ENCODE measurements at regions not wholly inside any gene's neighbourhood (a gene's known extent, or its start where the extent isn't known, plus 50 kb on each side); places are given as distances from the start of the nearest gene placed in this dataset.

- H3K27ac ChIP-seq: no peak overlapping the region
- DNase-seq: no peak
- H3K4me3 ChIP-seq (ENCODE audit: low read depth, low read length): no peak overlapping the region
- H3K36me3 ChIP-seq (replicated peaks): no peaks in the 10 kb centered on the region
- TF ChIP-seq, protein P1, sequence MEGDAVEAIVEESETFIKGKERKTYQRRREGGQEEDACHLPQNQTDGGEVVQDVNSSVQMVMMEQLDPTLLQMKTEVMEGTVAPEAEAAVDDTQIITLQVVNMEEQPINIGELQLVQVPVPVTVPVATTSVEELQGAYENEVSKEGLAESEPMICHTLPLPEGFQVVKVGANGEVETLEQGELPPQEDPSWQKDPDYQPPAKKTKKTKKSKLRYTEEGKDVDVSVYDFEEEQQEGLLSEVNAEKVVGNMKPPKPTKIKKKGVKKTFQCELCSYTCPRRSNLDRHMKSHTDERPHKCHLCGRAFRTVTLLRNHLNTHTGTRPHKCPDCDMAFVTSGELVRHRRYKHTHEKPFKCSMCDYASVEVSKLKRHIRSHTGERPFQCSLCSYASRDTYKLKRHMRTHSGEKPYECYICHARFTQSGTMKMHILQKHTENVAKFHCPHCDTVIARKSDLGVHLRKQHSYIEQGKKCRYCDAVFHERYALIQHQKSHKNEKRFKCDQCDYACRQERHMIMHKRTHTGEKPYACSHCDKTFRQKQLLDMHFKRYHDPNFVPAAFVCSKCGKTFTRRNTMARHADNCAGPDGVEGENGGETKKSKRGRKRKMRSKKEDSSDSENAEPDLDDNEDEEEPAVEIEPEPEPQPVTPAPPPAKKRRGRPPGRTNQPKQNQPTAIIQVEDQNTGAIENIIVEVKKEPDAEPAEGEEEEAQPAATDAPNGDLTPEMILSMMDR (IDR thresholded peaks at IDR 0.05; ENCODE audit: low read depth, low read length, missing control alignments): no peak
- no peaks in the 10 kb centered on the region for H3K27me3 ChIP-seq (replicated peaks)
- in situ Hi-C loops (cut with HindIII; ENCODE audit: low pct_ligation_motif_present, low sequenced_read_pairs): no loop called here
Measured at GRCh38 chr2:128774320-128775216, 455.9 kb upstream of the HS6ST1 start.

- H3K27me3 ChIP-seq (replicated peaks): no peaks in the 10 kb centered on the region
- H3K4me3 ChIP-seq (ENCODE audit: low read depth, low read length): no peak overlapping the region
- in situ Hi-C loops (cut with HindIII; ENCODE audit: low pct_ligation_motif_present, low sequenced_read_pairs): no loop called here
- TF ChIP-seq, protein P1 (IDR thresholded peaks at IDR 0.05; ENCODE audit: low read depth, low read length, missing control alignments): no peak
- H3K36me3 ChIP-seq (replicated peaks): no peaks in the 10 kb centered on the region
- no peak overlapping the region for H3K27ac ChIP-seq
- no peak for DNase-seq
Measured at GRCh38 chr2:128775217-128775913, 456.7 kb upstream of the HS6ST1 start.

GRCh38 chr2:128775914-128776285 is 457.2 kb upstream of the HS6ST1 start:
- Histone ChIP-seq H3K36me3 (replicated peaks) (no peaks in the 10 kb centered on the region), H3K27ac (no peak overlapping the region), H3K4me3 (ENCODE audit: low read depth, low read length) (no peak overlapping the region), H3K27me3 (replicated peaks) (no peaks in the 10 kb centered on the region)
- TF ChIP-seq, protein P1 (IDR thresholded peaks at IDR 0.05; ENCODE audit: low read depth, low read length, missing control alignments): no peak
- no peak for DNase-seq
- in situ Hi-C loops (cut with HindIII; ENCODE audit: low pct_ligation_motif_present, low sequenced_read_pairs): no loop called here

DNA sequence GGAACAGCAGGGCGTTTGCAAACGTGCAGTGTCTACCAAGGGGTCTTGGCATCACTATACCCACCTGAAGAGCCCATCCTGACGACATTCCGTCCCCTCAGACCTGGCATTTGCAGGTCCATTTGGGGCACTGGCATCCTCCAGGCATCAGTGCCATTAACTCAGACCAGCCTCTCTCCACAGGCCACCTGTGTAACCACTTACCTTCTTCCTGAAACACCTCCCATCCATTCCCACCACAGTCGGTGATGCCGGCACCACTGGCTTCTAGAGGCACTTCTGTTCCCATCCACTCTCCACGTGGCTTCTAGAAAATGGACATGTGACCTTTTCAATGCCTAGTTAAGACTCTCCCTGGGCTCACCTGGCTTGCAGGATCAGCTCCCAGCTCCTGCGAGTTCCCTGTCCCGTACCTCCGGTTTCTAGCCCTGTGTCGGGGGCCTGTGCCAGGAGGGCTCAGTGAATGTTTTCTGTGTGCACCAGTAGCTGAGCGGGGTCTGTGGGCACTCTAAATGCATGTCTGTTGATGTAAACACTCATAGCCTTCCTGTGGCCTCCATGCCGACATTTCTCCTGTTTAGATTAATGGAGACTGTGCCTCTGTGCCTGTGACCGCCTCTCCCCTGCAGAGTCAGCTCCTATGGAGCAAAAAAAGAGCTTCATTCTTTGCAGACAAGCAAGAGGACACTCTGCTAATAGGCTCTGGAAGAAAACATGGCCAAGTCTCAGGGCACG is 458.0 kb upstream of the HS6ST1 start:
- no peak overlapping the region for H3K4me3 ChIP-seq (ENCODE audit: low read depth, low read length)
- H3K27ac ChIP-seq: no peak overlapping the region
- TF ChIP-seq, protein P1 (IDR thresholded peaks at IDR 0.05; ENCODE audit: low read depth, low read length, missing control alignments): no peak
- in situ Hi-C loops (cut with HindIII; ENCODE audit: low pct_ligation_motif_present, low sequenced_read_pairs): no loop called here
- DNase-seq: no peak
- H3K27me3 ChIP-seq (replicated peaks): no peaks in the 10 kb centered on the region
- no peaks in the 10 kb centered on the region for H3K36me3 ChIP-seq (replicated peaks)

GRCh38 chr2:128777196-128778035 is 458.7 kb upstream of the HS6ST1 start:
- DNase-seq: no peak
- Histone ChIP-seq H3K36me3 (replicated peaks) (no peaks in the 10 kb centered on the region), H3K4me3 (ENCODE audit: low read depth, low read length) (no peak overlapping the region), H3K27me3 (replicated peaks) (no peaks in the 10 kb centered on the region), H3K27ac (no peak overlapping the region)
- in situ Hi-C loops (cut with HindIII; ENCODE audit: low pct_ligation_motif_present, low sequenced_read_pairs): no loop called here
- TF ChIP-seq, protein P1 (IDR thresholded peaks at IDR 0.05; ENCODE audit: low read depth, low read length, missing control alignments): no peak

All from brain microvascular endothelial cell (primary cell).